ENCODE measurements at regions not wholly inside any gene's neighbourhood (a gene's known extent, or its start where the extent isn't known, plus 50 kb on each side); places are given as distances from the start of the nearest gene placed in this dataset.

DNA sequence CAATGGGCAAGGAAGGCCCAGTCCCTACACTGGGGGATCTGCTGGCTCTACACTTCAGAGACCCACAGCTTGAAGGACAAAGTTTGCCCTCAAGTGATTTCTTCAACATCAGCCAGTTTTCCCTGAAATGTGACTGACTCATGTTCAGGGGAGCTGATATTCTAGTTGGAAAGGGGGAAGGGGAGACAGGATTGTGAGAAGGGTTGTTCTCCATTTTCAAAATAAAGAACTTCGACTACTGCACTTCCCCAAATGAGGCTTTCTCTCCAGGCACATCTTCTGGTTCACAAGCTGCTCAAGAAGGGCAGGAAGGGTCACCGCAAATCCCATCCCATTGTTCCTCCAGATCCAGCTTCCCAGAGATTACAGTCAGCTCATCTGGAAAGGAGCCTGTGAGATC is 117.6 kb downstream of the BCL2L11 start:
- TF ChIP-seq, protein P1, sequence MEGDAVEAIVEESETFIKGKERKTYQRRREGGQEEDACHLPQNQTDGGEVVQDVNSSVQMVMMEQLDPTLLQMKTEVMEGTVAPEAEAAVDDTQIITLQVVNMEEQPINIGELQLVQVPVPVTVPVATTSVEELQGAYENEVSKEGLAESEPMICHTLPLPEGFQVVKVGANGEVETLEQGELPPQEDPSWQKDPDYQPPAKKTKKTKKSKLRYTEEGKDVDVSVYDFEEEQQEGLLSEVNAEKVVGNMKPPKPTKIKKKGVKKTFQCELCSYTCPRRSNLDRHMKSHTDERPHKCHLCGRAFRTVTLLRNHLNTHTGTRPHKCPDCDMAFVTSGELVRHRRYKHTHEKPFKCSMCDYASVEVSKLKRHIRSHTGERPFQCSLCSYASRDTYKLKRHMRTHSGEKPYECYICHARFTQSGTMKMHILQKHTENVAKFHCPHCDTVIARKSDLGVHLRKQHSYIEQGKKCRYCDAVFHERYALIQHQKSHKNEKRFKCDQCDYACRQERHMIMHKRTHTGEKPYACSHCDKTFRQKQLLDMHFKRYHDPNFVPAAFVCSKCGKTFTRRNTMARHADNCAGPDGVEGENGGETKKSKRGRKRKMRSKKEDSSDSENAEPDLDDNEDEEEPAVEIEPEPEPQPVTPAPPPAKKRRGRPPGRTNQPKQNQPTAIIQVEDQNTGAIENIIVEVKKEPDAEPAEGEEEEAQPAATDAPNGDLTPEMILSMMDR (conservative IDR thresholded peaks at IDR 0.05), result no peak
- TF ChIP-seq ZFX (IDR thresholded peaks at IDR 0.05), result no peak
